ENCODE measurements at regions not wholly inside any gene's neighbourhood (a gene's known extent, or its start where the extent isn't known, plus 50 kb on each side); places are given as distances from the start of the nearest gene placed in this dataset.

GRCh38 chr1:96306809-96307560 is 414.6 kb upstream of the PTBP2 start:
- CTCF ChIA-PET, result no interaction called here
- intact Hi-C loops (cut with micrococcal nuclease; ENCODE audit: unreplicated experiment), result no loop called here
- DNase-seq, result no peak
- no TSS peak for BruUV-seq (replicated peaks)
- H3K4me1 Mint-ChIP-seq (ENCODE audit: low read depth, unreplicated experiment), result no peaks in the 10 kb centered on the region
- no peak overlapping the region for H3K27ac Mint-ChIP-seq (ENCODE audit: unreplicated experiment)
- no peak for TF ChIP-seq CTCF (IDR thresholded peaks at IDR 0.05; ENCODE audit: unreplicated experiment)
- H3K9me3 Mint-ChIP-seq (ENCODE audit: low read depth, unreplicated experiment), result no peaks in the 10 kb centered on the region
- no peaks in the 10 kb centered on the region for H3K27me3 Mint-ChIP-seq (ENCODE audit: unreplicated experiment)
- no peak overlapping the region for H3K4me3 Mint-ChIP-seq (ENCODE audit: low read depth, unreplicated experiment)
- no peaks in the 10 kb centered on the region for H3K36me3 Mint-ChIP-seq (ENCODE audit: insufficient read depth, unreplicated experiment)

GRCh38 chr1:96308314-96308713 is 413.3 kb upstream of the PTBP2 start:
- Mint-ChIP-seq H3K9me3 (ENCODE audit: low read depth, unreplicated experiment) (no peaks in the 10 kb centered on the region), H3K36me3 (ENCODE audit: insufficient read depth, unreplicated experiment) (no peaks in the 10 kb centered on the region), H3K4me1 (ENCODE audit: low read depth, unreplicated experiment) (no peaks in the 10 kb centered on the region), H3K27ac (ENCODE audit: unreplicated experiment) (no peak overlapping the region), H3K27me3 (ENCODE audit: unreplicated experiment) (no peaks in the 10 kb centered on the region), H3K4me3 (ENCODE audit: low read depth, unreplicated experiment) (no peak overlapping the region)
- DNase-seq, result no peak
- no peak for TF ChIP-seq CTCF (IDR thresholded peaks at IDR 0.05; ENCODE audit: unreplicated experiment)
- intact Hi-C loops (cut with micrococcal nuclease; ENCODE audit: unreplicated experiment), result no loop called here
- BruUV-seq (replicated peaks), result no TSS peak
- CTCF ChIA-PET, result no interaction called here

- no peak for DNase-seq
- no peak for TF ChIP-seq CTCF (IDR thresholded peaks at IDR 0.05; ENCODE audit: unreplicated experiment)
- BruUV-seq (replicated peaks), result no TSS peak
- Mint-ChIP-seq H3K27me3 (ENCODE audit: unreplicated experiment) (no peaks in the 10 kb centered on the region), H3K4me3 (ENCODE audit: low read depth, unreplicated experiment) (no peak overlapping the region), H3K4me1 (ENCODE audit: low read depth, unreplicated experiment) (no peaks in the 10 kb centered on the region), H3K9me3 (ENCODE audit: low read depth, unreplicated experiment) (no peaks in the 10 kb centered on the region), H3K36me3 (ENCODE audit: insufficient read depth, unreplicated experiment) (no peaks in the 10 kb centered on the region), H3K27ac (ENCODE audit: unreplicated experiment) (no peak overlapping the region)
- intact Hi-C loops (cut with micrococcal nuclease; ENCODE audit: unreplicated experiment), result no loop called here
- CTCF ChIA-PET, result interaction anchor here (0.5 kb wide), 1 partner anchor 384 kb away, joined by 5 read pairs; no protein-coding TSS in a partner anchor
Measured at GRCh38 chr1:96309783-96310182, 411.8 kb upstream of the PTBP2 start.

- TF ChIP-seq CTCF (IDR thresholded peaks at IDR 0.05; ENCODE audit: unreplicated experiment), result no peak
- H3K4me3 Mint-ChIP-seq (ENCODE audit: low read depth, unreplicated experiment), result no peak overlapping the region
- H3K27me3 Mint-ChIP-seq (ENCODE audit: unreplicated experiment), result no peaks in the 10 kb centered on the region
- no peaks in the 10 kb centered on the region for H3K9me3 Mint-ChIP-seq (ENCODE audit: low read depth, unreplicated experiment)
- BruUV-seq (replicated peaks), result no TSS peak
- no peak overlapping the region for H3K27ac Mint-ChIP-seq (ENCODE audit: unreplicated experiment)
- CTCF ChIA-PET, result no interaction called here
- H3K36me3 Mint-ChIP-seq (ENCODE audit: insufficient read depth, unreplicated experiment), result no peaks in the 10 kb centered on the region
- no peaks in the 10 kb centered on the region for H3K4me1 Mint-ChIP-seq (ENCODE audit: low read depth, unreplicated experiment)
- intact Hi-C loops (cut with micrococcal nuclease; ENCODE audit: unreplicated experiment), result no loop called here
- DNase-seq, result no peak
Measured at GRCh38 chr1:96313216-96313615, 408.4 kb upstream of the PTBP2 start.

All from Calu3 (cell line).